Jurkat, Clone E6-1 (cell line): ENCODE measurements at regions not wholly inside any gene's neighbourhood (a gene's known extent, or its start where the extent isn't known, plus 50 kb on each side); places are given as distances from the start of the nearest gene placed in this dataset.

ENCODE experiments used
- DNase-seq: peaks from one replicate; pipeline ENCODE4 v3.0.0-alpha.2; 2011; ENCODE audit warnings: low read depth, low spot score
- H3K4me3 ChIP-seq: 2 replicates; pipeline ENCODE4 v1.5.1; 2011; ENCODE audit warnings: mild to moderate bottlenecking, low read length, control low read depth, moderate library complexity

DNA sequence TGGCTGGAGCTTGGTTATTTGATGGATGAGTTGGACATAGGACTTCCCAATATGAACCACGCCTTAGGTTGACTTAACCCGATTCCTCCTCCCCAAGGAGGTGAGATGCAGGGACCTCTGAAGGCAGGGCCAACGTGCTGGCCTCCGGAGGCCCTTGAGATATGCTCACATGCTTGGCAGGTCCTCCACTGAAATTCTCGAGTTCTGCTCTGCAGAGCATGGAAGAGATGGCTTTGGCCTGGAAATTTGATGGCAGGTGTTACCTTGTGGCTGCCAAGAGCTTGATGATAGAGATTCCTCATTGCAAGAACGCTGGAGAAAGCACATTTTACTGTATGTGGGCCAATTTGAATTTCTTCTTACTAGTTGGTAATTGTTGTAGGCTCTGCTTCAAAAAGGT, 117.4 kb upstream of the LIMCH1 start:
- no peak for DNase-seq
- no peak overlapping the region for H3K4me3 ChIP-seq

- no peak overlapping the region for H3K4me3 ChIP-seq
- DNase-seq: no peak
Measured at GRCh38 chr4:41423117-41423516, 114.8 kb upstream of the LIMCH1 start.

DNA sequence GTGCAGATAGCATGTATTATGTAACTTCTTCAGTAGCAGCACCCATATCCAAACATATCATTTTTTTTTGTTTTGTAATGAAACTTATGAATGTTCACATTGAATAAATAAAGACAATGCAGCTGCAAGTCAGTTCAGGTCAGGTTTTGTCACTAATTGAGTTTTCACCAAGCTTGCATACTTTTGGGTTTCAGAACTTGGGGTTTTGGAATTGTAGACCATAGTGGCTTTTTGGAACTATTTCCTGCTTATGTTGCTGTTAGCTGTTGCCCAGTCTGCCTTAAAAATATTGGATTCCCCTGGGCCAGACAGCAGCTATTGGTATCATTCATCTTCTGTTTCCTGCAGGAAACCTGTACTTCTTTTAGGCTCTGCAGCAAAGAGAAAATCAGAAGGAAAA, 113.4 kb upstream of the LIMCH1 start:
- H3K4me3 ChIP-seq: no peak overlapping the region
- no peak for DNase-seq

- H3K4me3 ChIP-seq: no peak overlapping the region
- DNase-seq: no peak
Measured at GRCh38 chr4:41425650-41426049, 112.3 kb upstream of the LIMCH1 start.

- H3K4me3 ChIP-seq: no peak overlapping the region
- DNase-seq: no peak
Measured at GRCh38 chr4:41426539-41426938, 111.4 kb upstream of the LIMCH1 start.

DNA sequence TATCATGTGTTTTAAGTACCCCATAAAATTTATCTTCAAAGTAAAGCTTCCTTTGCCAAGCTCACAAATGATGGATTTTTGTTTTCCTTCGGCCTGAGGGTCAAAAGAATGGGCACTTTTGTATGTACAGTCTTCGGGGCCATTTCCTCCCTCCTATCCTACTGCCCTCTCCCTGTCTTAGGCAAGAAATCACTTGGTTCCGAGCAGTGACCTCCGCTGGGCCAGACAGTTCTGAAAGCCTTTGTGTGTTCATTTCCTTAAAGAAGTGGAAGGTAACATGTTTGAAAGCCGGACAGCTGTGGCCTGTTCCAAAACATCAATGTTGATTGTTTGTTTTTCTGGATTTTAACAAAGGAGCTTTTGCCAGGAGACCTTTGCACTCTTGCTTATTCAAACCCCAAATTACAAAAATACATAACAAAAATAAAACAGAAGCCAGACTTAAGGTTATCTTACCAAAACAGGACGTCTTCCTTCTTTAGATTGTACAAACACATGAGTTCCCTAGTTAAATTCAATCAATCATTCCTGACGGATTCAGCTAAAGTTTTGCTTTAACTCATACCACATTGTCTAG, 110.6 kb upstream of the LIMCH1 start:
- DNase-seq: no peak
- no peak overlapping the region for H3K4me3 ChIP-seq

DNA sequence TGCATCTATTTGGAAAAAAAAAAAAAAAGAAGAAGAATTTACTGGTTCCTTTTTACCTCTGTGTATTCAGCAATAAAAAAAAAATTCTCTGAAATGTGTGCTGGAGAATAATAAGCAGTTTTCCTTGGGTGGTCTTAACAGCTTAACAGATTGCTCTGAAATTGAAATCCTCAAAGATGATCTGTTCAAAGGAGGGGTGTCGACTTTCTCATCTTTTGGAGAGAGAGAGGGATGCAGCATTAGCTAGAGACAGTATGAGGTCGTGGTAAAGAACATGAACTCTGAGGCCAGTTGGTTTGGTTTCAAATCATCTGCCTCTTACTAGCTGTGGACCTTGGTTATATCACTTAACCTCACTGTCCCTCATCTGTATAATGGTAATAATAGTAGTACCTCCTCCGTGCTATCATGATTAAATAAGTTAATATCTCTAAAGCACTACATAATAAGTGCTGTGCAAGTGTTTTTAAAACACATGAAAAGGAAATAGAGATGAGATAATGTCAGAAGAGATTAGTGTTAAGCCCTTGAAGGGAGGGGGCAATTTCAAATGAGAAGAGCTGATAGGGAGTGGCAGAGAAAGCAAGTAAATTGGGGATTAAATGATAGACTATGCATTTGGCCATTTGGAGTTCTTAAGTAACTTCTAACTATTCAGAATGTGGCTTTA, 109.9 kb upstream of the LIMCH1 start:
- no peak for DNase-seq
- no peak overlapping the region for H3K4me3 ChIP-seq

DNA sequence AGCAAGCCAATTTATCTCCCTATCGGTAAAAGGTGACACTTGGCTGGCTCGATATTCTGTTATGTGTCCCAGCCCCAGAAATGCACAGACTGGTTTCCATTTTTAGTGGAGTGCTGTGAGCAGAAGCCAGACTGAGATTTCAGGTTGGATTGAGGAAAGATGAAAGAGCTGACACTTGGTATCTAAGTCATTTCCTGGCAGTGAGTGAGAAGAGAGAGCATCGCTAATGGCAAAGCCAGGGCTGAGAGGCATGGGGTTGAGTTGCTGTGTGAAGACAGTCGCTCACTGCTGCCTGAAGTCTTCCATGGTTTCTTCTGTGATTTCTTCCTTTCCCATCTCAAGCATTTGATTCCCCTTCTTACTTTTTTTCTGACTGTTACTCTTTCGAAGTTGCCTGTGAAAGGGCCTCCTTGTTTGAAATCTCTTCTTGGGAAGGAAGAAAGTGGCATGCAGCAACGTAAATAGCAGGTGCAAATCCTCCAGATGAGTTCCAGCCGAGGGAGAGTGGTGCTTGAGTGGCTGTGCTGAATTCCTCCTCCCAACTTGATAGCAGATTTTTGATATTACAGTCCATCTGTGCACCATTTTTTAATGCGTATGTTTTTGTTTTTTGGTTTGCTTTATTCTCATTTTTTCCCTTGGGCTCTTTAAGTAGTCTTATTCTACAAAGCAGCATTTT, 109.2 kb upstream of the LIMCH1 start:
- no peak overlapping the region for H3K4me3 ChIP-seq
- DNase-seq: no peak

DNA sequence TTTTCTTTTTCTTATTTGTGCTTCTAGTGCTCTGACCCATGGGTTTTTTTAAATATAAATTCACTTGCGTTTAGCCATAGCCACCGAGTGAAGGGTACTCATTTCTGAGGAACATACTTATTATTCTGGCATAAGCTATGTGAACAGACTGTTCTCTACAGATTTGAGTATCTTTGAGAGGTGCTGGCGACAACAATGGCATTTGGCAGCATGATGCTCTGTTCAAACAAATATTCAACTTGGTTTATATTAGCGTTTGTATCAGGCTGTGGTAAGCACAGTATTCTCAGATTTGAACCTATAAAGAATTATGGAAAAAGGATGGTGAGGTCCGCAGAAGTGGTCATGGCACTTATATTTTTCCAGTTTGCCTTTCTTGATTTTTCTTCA, 108.7 kb upstream of the LIMCH1 start:
- no peak overlapping the region for H3K4me3 ChIP-seq
- no peak for DNase-seq

- H3K4me3 ChIP-seq: no peak overlapping the region
- DNase-seq: no peak
Measured at GRCh38 chr4:41430792-41431191, 107.2 kb upstream of the LIMCH1 start.

- H3K4me3 ChIP-seq: no peak overlapping the region
- DNase-seq: no peak
Measured at GRCh38 chr4:41431276-41431675, 106.7 kb upstream of the LIMCH1 start.

DNA sequence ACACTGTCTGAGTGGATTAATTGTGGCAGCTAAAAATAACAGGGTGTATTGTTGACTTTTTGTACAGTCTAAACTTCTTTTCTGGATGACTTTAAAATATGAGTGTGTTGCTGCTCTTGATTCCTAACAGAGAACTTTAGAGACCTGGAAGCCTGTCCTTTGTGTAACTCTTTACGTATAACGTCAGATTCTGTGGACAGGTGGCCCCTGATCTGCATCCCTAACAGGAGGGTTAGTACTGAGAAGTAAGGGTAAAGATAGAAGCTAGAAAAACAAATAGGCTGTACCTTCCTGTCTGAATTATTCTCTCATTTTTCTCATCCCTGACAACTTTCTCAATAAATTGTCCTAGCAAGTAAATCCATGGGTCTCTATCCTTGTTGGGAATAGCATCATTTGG, 105.7 kb upstream of the LIMCH1 start:
- no peak for DNase-seq
- no peak overlapping the region for H3K4me3 ChIP-seq

DNA sequence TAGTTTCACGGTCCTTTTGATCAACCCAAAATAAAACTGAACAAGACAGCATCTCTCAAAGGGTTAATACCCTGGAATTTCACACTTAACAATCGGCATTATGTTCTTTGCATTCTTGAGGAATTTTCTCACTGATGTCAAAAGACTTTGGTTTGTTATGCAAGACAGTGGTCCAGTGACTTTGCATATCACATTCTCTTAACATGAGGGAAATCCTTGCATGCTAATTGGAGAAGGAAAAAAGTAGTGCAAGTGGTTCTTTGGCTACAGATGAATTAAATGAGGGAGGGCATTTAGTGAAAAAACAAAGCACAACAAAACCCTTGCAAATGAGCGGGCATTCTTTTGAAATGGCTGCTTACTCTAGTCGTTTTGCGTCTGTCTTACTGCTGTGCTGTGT, 105.1 kb upstream of the LIMCH1 start:
- H3K4me3 ChIP-seq: no peak overlapping the region
- DNase-seq: no peak

DNA sequence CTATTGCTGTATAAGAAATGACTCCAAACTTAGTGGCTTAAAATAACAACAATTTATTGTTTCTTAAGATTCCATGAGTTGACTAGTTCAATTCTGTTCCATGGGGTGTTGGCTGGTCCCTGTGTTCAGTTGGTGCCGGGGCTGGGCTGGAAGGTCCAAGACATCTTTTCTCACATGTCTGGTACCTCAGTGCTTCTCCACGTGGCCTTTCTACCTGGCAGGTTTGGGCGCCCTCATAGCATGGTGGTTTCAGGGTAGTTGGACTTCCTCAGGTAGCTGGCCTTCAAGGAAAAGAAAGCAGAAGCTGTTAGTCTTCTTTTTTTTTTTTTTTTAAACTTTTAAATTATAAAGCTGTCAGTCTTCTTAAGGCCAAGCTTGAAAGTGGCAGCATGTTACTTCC, 104.6 kb upstream of the LIMCH1 start:
- H3K4me3 ChIP-seq: no peak overlapping the region
- DNase-seq: no peak

DNA sequence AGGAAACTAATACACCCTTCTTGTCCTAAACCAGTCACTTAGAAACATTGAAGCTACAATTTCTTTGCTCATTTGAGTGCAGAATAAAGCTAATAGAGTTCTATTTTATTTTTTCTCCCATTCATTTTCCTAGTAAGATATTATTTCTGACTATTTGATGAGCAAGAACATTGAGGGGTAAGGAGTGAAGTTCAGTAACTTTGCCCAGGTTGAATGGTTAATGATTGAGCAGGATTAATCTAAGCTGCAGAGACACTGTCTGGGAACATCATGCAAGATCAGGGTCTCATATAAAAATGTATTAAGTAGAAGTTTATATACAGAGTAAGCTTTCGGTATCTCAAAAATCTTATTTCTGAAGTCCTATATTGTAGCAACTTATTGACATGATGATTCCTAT, 102.4 kb upstream of the LIMCH1 start:
- no peak for DNase-seq
- H3K4me3 ChIP-seq: no peak overlapping the region

GRCh38 chr4:41436419-41436818, 101.5 kb upstream of the LIMCH1 start:
- no peak overlapping the region for H3K4me3 ChIP-seq
- no peak for DNase-seq

GRCh38 chr4:41437111-41437536, 100.8 kb upstream of the LIMCH1 start:
- DNase-seq: no peak
- H3K4me3 ChIP-seq: no peak overlapping the region

GRCh38 chr4:41438931-41439297, 99.0 kb upstream of the LIMCH1 start:
- DNase-seq: no peak
- H3K4me3 ChIP-seq: no peak overlapping the region

DNA sequence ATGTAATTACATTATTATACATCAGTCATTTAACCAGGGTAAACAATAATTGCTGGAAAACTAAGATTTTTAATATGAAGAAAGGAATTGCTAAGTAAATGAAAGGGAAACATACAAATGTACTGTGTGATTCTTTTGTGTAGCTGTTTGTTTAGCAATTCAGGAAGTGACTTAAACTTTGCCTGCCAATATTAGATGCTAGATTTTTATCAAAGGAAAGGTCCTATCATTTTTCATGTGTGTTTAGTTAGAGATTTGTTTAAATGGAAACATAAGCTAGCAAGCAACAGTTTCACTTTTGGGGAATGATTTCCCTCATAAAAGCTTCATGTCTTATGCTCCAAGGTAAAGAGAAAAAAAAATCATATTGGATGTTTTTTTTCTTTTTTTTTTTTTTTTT, 95.1 kb upstream of the LIMCH1 start:
- no peak overlapping the region for H3K4me3 ChIP-seq
- no peak for DNase-seq

DNA sequence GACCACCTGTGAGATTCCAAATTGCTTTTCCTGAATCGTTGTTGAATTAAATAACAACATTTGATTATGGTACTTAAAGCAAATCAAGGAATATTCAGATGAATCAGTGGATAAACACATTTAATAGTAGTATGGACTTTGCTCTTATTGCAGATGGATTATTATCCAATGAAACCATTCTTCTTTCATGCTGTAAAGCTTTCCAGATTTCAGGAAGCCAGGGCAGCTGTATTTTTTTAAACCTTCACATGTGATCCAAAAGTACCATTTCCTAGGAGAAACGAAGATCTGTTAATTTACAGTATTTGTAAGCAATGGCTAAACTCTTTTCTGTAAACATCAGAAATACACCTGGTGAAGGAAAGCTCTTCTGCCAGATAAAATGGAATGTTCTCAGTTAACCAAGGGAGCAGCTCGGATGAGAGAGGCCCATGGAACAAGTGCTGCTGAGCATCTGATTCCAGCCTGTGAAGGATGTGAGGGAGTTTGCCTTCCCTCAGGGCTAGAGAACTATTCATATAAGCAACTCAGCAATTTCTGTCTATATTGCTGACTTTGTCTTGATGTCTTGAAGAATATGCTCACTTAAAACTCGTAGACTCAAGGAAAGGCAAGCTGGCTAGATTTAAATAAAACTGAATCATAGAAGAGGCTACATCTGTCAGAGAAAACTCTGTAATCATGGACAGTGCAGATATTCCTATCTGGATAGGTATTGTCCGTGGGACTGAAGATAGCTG, 94.4 kb upstream of the LIMCH1 start:
- no peak for DNase-seq
- H3K4me3 ChIP-seq: no peak overlapping the region
